ENCODE measurements at regions not wholly inside any gene's neighbourhood (a gene's known extent, or its start where the extent isn't known, plus 50 kb on each side); places are given as distances from the start of the nearest gene placed in this dataset.
A peak's percentile ranks its signal among the peaks of the same experiment; 100 is the strongest.

GRCh38 chr4:156568484-156568883, 403.1 kb downstream of the PDGFC start:
- Mint-ChIP-seq H3K4me3 (no peak overlapping the region), H3K27me3 (ENCODE audit: insufficient read depth) (peaks cover 2% of the 10 kb centered on the region; the same call in 1 of the 2 replicates), H3K27ac (no peak overlapping the region), H3K4me1 (ENCODE audit: low read depth) (peaks cover 29% of the 10 kb centered on the region), H3K36me3 (ENCODE audit: low read depth) (peaks cover 5% of the 10 kb centered on the region; the same call in 1 of the 2 replicates), H3K9me3 (no peaks in the 10 kb centered on the region)
- DNase-seq = no peak
- TF ChIP-seq CTCF (IDR thresholded peaks at IDR 0.05) = no peak

GRCh38 chr4:156568041-156568440, 403.6 kb downstream of the PDGFC start:
- DNase-seq = peak; percentile 44
- peaks cover 30% of the 10 kb centered on the region for H3K4me1 Mint-ChIP-seq (ENCODE audit: low read depth)
- peaks cover 2% of the 10 kb centered on the region; the same call in 1 of the 2 replicates for H3K27me3 Mint-ChIP-seq (ENCODE audit: insufficient read depth)
- no peak overlapping the region for H3K27ac Mint-ChIP-seq
- TF ChIP-seq CTCF (IDR thresholded peaks at IDR 0.05) = no peak
- H3K4me3 Mint-ChIP-seq = no peak overlapping the region
- peaks cover 5% of the 10 kb centered on the region; the same call in 1 of the 2 replicates for H3K36me3 Mint-ChIP-seq (ENCODE audit: low read depth)
- H3K9me3 Mint-ChIP-seq = no peaks in the 10 kb centered on the region

DNA sequence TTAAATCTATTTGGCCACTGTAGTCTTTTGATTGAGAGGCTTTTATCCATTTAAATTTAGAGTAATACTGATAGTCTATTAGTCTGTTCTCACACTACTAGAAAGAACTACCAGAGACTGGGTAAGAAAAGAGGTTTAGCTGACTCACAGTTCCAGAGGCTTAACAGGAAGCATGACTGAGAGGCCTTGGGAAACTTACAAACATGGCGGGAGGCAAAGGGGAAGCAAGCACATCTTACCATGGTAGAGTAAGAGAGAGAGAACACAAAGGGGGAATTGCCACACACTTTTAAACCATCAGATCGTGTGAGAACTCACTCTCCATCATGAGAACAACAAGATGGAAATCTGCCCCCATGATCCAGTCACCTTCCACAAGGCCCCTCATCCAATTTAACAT, 410.9 kb downstream of the PDGFC start:
- no peak for TF ChIP-seq CTCF (IDR thresholded peaks at IDR 0.05)
- no peak for DNase-seq
- peak overlapping the region; percentile 58 for H3K27ac Mint-ChIP-seq
- H3K36me3 Mint-ChIP-seq (ENCODE audit: low read depth) = peaks cover 21% of the 10 kb centered on the region
- no peak overlapping the region for H3K4me3 Mint-ChIP-seq
- H3K4me1 Mint-ChIP-seq (ENCODE audit: low read depth) = peaks cover 64% of the 10 kb centered on the region
- H3K9me3 Mint-ChIP-seq = peaks cover 11% of the 10 kb centered on the region
- H3K27me3 Mint-ChIP-seq (ENCODE audit: insufficient read depth) = no peaks in the 10 kb centered on the region

- peaks cover 26% of the 10 kb centered on the region for H3K36me3 Mint-ChIP-seq (ENCODE audit: low read depth)
- H3K4me3 Mint-ChIP-seq = peak overlapping the region; percentile 73
- peaks cover 2% of the 10 kb centered on the region; the same call in 1 of the 2 replicates for H3K27me3 Mint-ChIP-seq (ENCODE audit: insufficient read depth)
- peak overlapping the region; percentile 58 for H3K27ac Mint-ChIP-seq
- H3K9me3 Mint-ChIP-seq = peaks cover 11% of the 10 kb centered on the region
- H3K4me1 Mint-ChIP-seq (ENCODE audit: low read depth) = peaks cover 67% of the 10 kb centered on the region
- TF ChIP-seq CTCF (IDR thresholded peaks at IDR 0.05) = no peak
- DNase-seq = no peak
These were observed 412.3 kb downstream of the PDGFC start for GRCh38 chr4:156559346-156559745.

GRCh38 chr4:156558373-156559025, 413.1 kb downstream of the PDGFC start:
- H3K4me1 Mint-ChIP-seq (ENCODE audit: low read depth) = peaks cover 58% of the 10 kb centered on the region

More at GRCh38 chr4:156558373-156559025, 413.1 kb downstream of the PDGFC start:
- no peak for TF ChIP-seq CTCF (IDR thresholded peaks at IDR 0.05)
- Mint-ChIP-seq H3K36me3 (ENCODE audit: low read depth) (peaks cover 26% of the 10 kb centered on the region), H3K9me3 (peaks cover 11% of the 10 kb centered on the region), H3K4me3 (peak overlapping the region; percentile 73; the same call in 1 of the 2 replicates), H3K27ac (peak overlapping the region; percentile 58; the same call in 1 of the 2 replicates), H3K27me3 (ENCODE audit: insufficient read depth) (peaks cover 2% of the 10 kb centered on the region; the same call in 1 of the 2 replicates)
- DNase-seq = no peak

Measured in HFFc6 (cell line).